B cell (primary cell): ENCODE measurements at regions not wholly inside any gene's neighbourhood (a gene's known extent, or its start where the extent isn't known, plus 50 kb on each side); places are given as distances from the start of the nearest gene placed in this dataset.

Experiments
- EZH2 ChIP-seq: IDR thresholded peaks from 2 replicates; pipeline ENCODE4 v1.6.1; 2012; ENCODE audit warnings: borderline replicate concordance, low read depth, mild to moderate bottlenecking, moderate library complexity, low read length; ENCODE audit not compliant: insufficient read depth, poor library complexity, severe bottlenecking
- TF ChIP-seq, protein P1 (sequence below): fragments of 200-600 bp; IDR thresholded peaks from one replicate; pipeline ENCODE4 v1.8.0; 2022; ENCODE audit warnings: antibody characterized with exemption, mild to moderate bottlenecking

DNA sequence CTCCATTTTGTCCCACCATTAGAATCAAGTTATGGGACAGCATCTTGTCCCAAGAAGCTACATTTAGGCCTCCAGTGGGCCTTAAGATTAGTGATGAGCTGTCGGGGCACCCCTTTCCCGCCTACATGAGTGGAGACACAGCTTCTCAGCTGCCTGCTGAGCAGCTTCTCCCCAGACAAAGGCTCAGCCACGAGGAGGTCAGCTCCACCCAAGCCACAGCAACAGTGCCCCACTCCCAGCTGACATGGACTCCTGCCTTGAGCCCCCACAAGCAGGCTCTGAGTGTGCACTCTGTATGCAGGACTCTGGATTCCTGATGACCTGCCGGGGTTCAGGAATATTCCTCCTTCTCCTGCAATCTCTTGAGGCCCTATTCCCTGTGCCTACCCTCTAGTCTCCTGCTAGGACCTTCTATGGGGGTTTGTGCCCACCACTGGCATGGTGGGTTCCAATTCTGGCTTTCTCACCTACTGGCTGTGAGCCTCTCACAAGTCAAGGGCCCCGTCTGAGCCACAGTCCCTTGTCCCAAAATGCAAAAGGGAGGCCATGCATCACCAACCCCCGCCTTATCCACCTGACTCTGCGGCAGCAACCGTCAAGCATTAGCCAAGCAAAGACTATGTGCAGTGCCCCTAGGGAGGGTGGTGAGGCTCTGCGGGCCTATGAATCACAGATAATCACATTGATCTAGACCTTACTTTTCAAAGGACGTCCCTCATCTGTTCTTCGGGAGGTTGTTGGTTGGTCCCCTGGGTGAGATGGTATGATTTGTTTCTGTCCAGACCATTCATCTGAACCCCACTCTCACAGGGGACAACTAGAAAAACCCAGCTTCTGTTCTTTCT lies 269.1 kb downstream of the MED10 start:
- TF ChIP-seq, protein P1, sequence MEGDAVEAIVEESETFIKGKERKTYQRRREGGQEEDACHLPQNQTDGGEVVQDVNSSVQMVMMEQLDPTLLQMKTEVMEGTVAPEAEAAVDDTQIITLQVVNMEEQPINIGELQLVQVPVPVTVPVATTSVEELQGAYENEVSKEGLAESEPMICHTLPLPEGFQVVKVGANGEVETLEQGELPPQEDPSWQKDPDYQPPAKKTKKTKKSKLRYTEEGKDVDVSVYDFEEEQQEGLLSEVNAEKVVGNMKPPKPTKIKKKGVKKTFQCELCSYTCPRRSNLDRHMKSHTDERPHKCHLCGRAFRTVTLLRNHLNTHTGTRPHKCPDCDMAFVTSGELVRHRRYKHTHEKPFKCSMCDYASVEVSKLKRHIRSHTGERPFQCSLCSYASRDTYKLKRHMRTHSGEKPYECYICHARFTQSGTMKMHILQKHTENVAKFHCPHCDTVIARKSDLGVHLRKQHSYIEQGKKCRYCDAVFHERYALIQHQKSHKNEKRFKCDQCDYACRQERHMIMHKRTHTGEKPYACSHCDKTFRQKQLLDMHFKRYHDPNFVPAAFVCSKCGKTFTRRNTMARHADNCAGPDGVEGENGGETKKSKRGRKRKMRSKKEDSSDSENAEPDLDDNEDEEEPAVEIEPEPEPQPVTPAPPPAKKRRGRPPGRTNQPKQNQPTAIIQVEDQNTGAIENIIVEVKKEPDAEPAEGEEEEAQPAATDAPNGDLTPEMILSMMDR: no peak
- TF ChIP-seq EZH2: no peak
